ENCODE measurements at regions not wholly inside any gene's neighbourhood (a gene's known extent, or its start where the extent isn't known, plus 50 kb on each side); places are given as distances from the start of the nearest gene placed in this dataset.
A peak's percentile ranks its signal among the peaks of the same experiment; 100 is the strongest.

- no peak for DNase-seq (ENCODE audit: low spot score)
- in situ Hi-C loops (cut with HindIII; ENCODE audit: low sequenced_read_pairs) = no loop called here
These were observed 73.9 kb downstream of the LSM3 start for GRCh38 chr3:14252321-14253021.

GRCh38 chr3:14253022-14253706 is 74.5 kb downstream of the LSM3 start:
- in situ Hi-C loops (cut with HindIII; ENCODE audit: low sequenced_read_pairs) = no loop called here
- DNase-seq (ENCODE audit: low spot score) = no peak

GRCh38 chr3:14253707-14254382 is 75.2 kb downstream of the LSM3 start:
- DNase-seq (ENCODE audit: low spot score) = no peak
- in situ Hi-C loops (cut with HindIII; ENCODE audit: low sequenced_read_pairs) = no loop called here

- in situ Hi-C loops (cut with HindIII; ENCODE audit: low sequenced_read_pairs) = no loop called here
These were observed 76.4 kb downstream of the LSM3 start for GRCh38 chr3:14254812-14255702.

GRCh38 chr3:14256046-14256445 is 77.4 kb downstream of the LSM3 start:
- in situ Hi-C loops (cut with HindIII; ENCODE audit: low sequenced_read_pairs) = no loop called here
- DNase-seq (ENCODE audit: low spot score) = no peak

More at GRCh38 chr3:14254812-14255702, 76.4 kb downstream of the LSM3 start:
- no peak for DNase-seq (ENCODE audit: low spot score)

- in situ Hi-C loops (cut with HindIII; ENCODE audit: low sequenced_read_pairs) = no loop called here
- no peak for DNase-seq (ENCODE audit: low spot score)
These were observed 78.1 kb downstream of the LSM3 start for GRCh38 chr3:14256561-14257342.

GRCh38 chr3:14258906-14259904 is 80.6 kb downstream of the LSM3 start:
- no peak for DNase-seq (ENCODE audit: low spot score)
- in situ Hi-C loops (cut with HindIII; ENCODE audit: low sequenced_read_pairs) = no loop called here

GRCh38 chr3:14260463-14260862 is 81.8 kb downstream of the LSM3 start:
- DNase-seq (ENCODE audit: low spot score) = no peak
- in situ Hi-C loops (cut with HindIII; ENCODE audit: low sequenced_read_pairs) = no loop called here

- DNase-seq (ENCODE audit: low spot score) = peak; percentile 75
- in situ Hi-C loops (cut with HindIII; ENCODE audit: low sequenced_read_pairs) = no loop called here
These were observed 82.6 kb downstream of the LSM3 start for GRCh38 chr3:14261229-14261628.

- in situ Hi-C loops (cut with HindIII; ENCODE audit: low sequenced_read_pairs) = no loop called here
- no peak for DNase-seq (ENCODE audit: low spot score)
These were observed 83.6 kb downstream of the LSM3 start for GRCh38 chr3:14262212-14262611.

GRCh38 chr3:14262867-14263266 is 84.2 kb downstream of the LSM3 start:
- in situ Hi-C loops (cut with HindIII; ENCODE audit: low sequenced_read_pairs) = no loop called here
- DNase-seq (ENCODE audit: low spot score) = no peak

GRCh38 chr3:14263317-14264005 is 84.8 kb downstream of the LSM3 start:
- in situ Hi-C loops (cut with HindIII; ENCODE audit: low sequenced_read_pairs) = no loop called here
- DNase-seq (ENCODE audit: low spot score) = no peak

- in situ Hi-C loops (cut with HindIII; ENCODE audit: low sequenced_read_pairs) = no loop called here
These were observed 86.8 kb downstream of the LSM3 start for GRCh38 chr3:14265246-14265962.

GRCh38 chr3:14266361-14266760 is 87.7 kb downstream of the LSM3 start:
- in situ Hi-C loops (cut with HindIII; ENCODE audit: low sequenced_read_pairs) = no loop called here
- DNase-seq (ENCODE audit: low spot score) = no peak

More at GRCh38 chr3:14265246-14265962, 86.8 kb downstream of the LSM3 start:
- no peak for DNase-seq (ENCODE audit: low spot score)

GRCh38 chr3:14267976-14268375 is 89.4 kb downstream of the LSM3 start:
- no peak for DNase-seq (ENCODE audit: low spot score)
- in situ Hi-C loops (cut with HindIII; ENCODE audit: low sequenced_read_pairs) = no loop called here

GRCh38 chr3:14268897-14269296 is 90.3 kb downstream of the LSM3 start:
- in situ Hi-C loops (cut with HindIII; ENCODE audit: low sequenced_read_pairs) = no loop called here
- DNase-seq (ENCODE audit: low spot score) = no peak
